Aorta (tissue), 5 donors: ENCODE measurements at regions not wholly inside any gene's neighbourhood (a gene's known extent, or its start where the extent isn't known, plus 50 kb on each side); places are given as distances from the start of the nearest gene placed in this dataset.

ENCODE experiments used
- ATAC-seq: fragments of 200-7000 bp; cut with Tn5 transposase; one replicate; pipeline ENCODE4 v1.9.1; 2022; ENCODE audit warnings: moderate library complexity; ENCODE audit not compliant: low FRiP score
- DNase-seq, 2 donors: peaks; one replicate each; pipeline ENCODE4 v3.0.0-alpha.2; 2020
- H3K27ac ChIP-seq, 2 donors: one replicate each; pipeline ENCODE4 v1.5.1; 2013; ENCODE audit warnings: low read length in 2 of 2, mild to moderate bottlenecking in 2 of 2, moderate library complexity in 2 of 2, control low read depth in 1 of 2, inconsistent platforms in 1 of 2, low read depth in 1 of 2
- H3K27me3 ChIP-seq, 2 donors: one replicate each; pipeline ENCODE4 v1.6.1; 2013; ENCODE audit warnings: control low read depth in 1 of 2, low read length in 1 of 2, mild to moderate bottlenecking in 1 of 2, moderate library complexity in 1 of 2; ENCODE audit not compliant: insufficient read depth in 2 of 2, control insufficient read depth in 1 of 2
- H3K36me3 ChIP-seq, 2 donors: one replicate each; pipeline ENCODE4 v1.6.1; 2013; ENCODE audit warnings: control low read depth in 1 of 2, low read length in 1 of 2, mild to moderate bottlenecking in 1 of 2; ENCODE audit not compliant: insufficient read depth in 2 of 2, control insufficient read depth in 1 of 2
- H3K4me1 ChIP-seq, 2 donors: one replicate each; pipeline ENCODE4 v1.6.1; 2013; ENCODE audit warnings: low read length in 2 of 2, control low read depth in 1 of 2, mild to moderate bottlenecking in 1 of 2, moderate library complexity in 1 of 2; ENCODE audit not compliant: insufficient read depth in 2 of 2, control insufficient read depth in 1 of 2
- H3K4me3 ChIP-seq, 2 donors: one replicate each; pipeline ENCODE4 v1.5.1; 2013; ENCODE audit warnings: low read length in 2 of 2, control low read depth in 1 of 2, mild to moderate bottlenecking in 1 of 2
- H3K9me3 ChIP-seq: one replicate; pipeline ENCODE4 v1.6.1; 2013; ENCODE audit warnings: mild to moderate bottlenecking, low read length; ENCODE audit not compliant: control insufficient read depth
- WGBS, 2 donors: extraction: QIAGEN DNeasy Blood & Tissue Kit; methylation state at CpG; one replicate each; pipeline ENCODE4 v1.1.7; 2013; 5-methylcytosine and 5-hydroxymethylcytosine counted together
- intact Hi-C, 2 donors: fragments of 100-400 bp; cut with DNase I; formaldehyde crosslinking; loops; one replicate each; pipeline versions ENCODE4 v1.14.2 to v1.15.0; 2022
- donor health status: healthy with polysubstance abuse.
- donor health status: Bipolar disorder and iron deficiency.
- donor health status: DM: no; HTN: no; CAD: no.
- donor health status: DM: no; HTN: no; CAD: no.
- donor health status: DM: yes; HTN: yes; CAD: no.

GRCh38 chr6:6841571-6841970 is 253.1 kb downstream of the LY86 start:
- H3K4me1 ChIP-seq: no peaks in the 10 kb centered on the region
- DNase-seq: no peak
- no peak overlapping the region for H3K27ac ChIP-seq
- H3K36me3 ChIP-seq: no peaks in the 10 kb centered on the region
- WGBS, 2 donors: 52% methylated on average over 3 of the region's 3 CpGs
- H3K27me3 ChIP-seq: no peaks in the 10 kb centered on the region
- H3K4me3 ChIP-seq: no peak overlapping the region
- peaks cover 1% of the 10 kb centered on the region for H3K9me3 ChIP-seq
- ATAC-seq: no peak
- intact Hi-C loops: no loop called here

GRCh38 chr6:6842291-6842690 is 253.8 kb downstream of the LY86 start:
- Histone ChIP-seq H3K4me1 (no peaks in the 10 kb centered on the region), H3K27ac (no peak overlapping the region), H3K36me3 (no peaks in the 10 kb centered on the region), H3K9me3 (peaks cover 1% of the 10 kb centered on the region), H3K27me3 (no peaks in the 10 kb centered on the region), H3K4me3 (no peak overlapping the region)
- no peak for ATAC-seq
- no peak for DNase-seq
- WGBS, 2 donors: 71 to 75% methylated on average over 5 of the region's 5 CpGs
- intact Hi-C loops: no loop called here

GRCh38 chr6:6843057-6843627 is 254.6 kb downstream of the LY86 start:
- intact Hi-C loops: no loop called here
- Histone ChIP-seq H3K4me3 (no peak overlapping the region), H3K27ac (no peak overlapping the region), H3K27me3 (no peaks in the 10 kb centered on the region), H3K4me1 (no peaks in the 10 kb centered on the region), H3K36me3 (no peaks in the 10 kb centered on the region), H3K9me3 (peaks cover 1% of the 10 kb centered on the region)
- WGBS, 2 donors: 67 to 74% methylated on average over 5 of the region's 5 CpGs
- ATAC-seq (no peak), DNase-seq (no peak)

- H3K9me3 ChIP-seq: peaks cover 1% of the 10 kb centered on the region
- H3K4me1 ChIP-seq: no peaks in the 10 kb centered on the region
- ATAC-seq (no peak), DNase-seq (no peak)
- H3K4me3 ChIP-seq: no peak overlapping the region
- H3K27ac ChIP-seq: no peak overlapping the region
- no peaks in the 10 kb centered on the region for H3K36me3 ChIP-seq
- H3K27me3 ChIP-seq: no peaks in the 10 kb centered on the region
- 99 to 100% methylated on average over 1 of the region's 1 CpG for WGBS, 2 donors
- intact Hi-C loops: no loop called here
Measured at GRCh38 chr6:6843777-6844176, 255.3 kb downstream of the LY86 start.

- Histone ChIP-seq H3K27ac (no peak overlapping the region), H3K9me3 (peaks cover 1% of the 10 kb centered on the region), H3K36me3 (no peaks in the 10 kb centered on the region), H3K4me3 (no peak overlapping the region), H3K4me1 (no peaks in the 10 kb centered on the region), H3K27me3 (no peaks in the 10 kb centered on the region)
- 81 to 87% methylated on average over 4 of the region's 4 CpGs for WGBS, 2 donors
- ATAC-seq: no peak
- intact Hi-C loops: no loop called here
- DNase-seq: no peak
Measured at GRCh38 chr6:6844530-6844929, 256.0 kb downstream of the LY86 start.

GRCh38 chr6:6845603-6846002 is 257.1 kb downstream of the LY86 start:
- WGBS, 2 donors: 83% methylated on average over 3 of the region's 3 CpGs
- no peak for ATAC-seq

GRCh38 chr6:6847591-6847990 is 259.1 kb downstream of the LY86 start:
- ATAC-seq (no peak), DNase-seq (no peak)
- Histone ChIP-seq H3K4me3 (no peak overlapping the region), H3K9me3 (peaks cover 1% of the 10 kb centered on the region), H3K36me3 (no peaks in the 10 kb centered on the region), H3K4me1 (no peaks in the 10 kb centered on the region), H3K27me3 (no peaks in the 10 kb centered on the region), H3K27ac (no peak overlapping the region)
- WGBS, 2 donors: 75 to 80% methylated on average over 3 of the region's 3 CpGs
- intact Hi-C loops: no loop called here

More at GRCh38 chr6:6845603-6846002, 257.1 kb downstream of the LY86 start:
- Histone ChIP-seq H3K4me3 (no peak overlapping the region), H3K27me3 (no peaks in the 10 kb centered on the region), H3K9me3 (peaks cover 1% of the 10 kb centered on the region), H3K4me1 (no peaks in the 10 kb centered on the region), H3K36me3 (no peaks in the 10 kb centered on the region), H3K27ac (no peak overlapping the region)
- intact Hi-C loops: no loop called here
- DNase-seq: no peak

- Histone ChIP-seq H3K27ac (peak overlapping the region in 1 of 2 donors; percentile 33), H3K27me3 (no peaks in the 10 kb centered on the region), H3K4me1 (no peaks in the 10 kb centered on the region), H3K36me3 (no peaks in the 10 kb centered on the region), H3K4me3 (no peak overlapping the region), H3K9me3 (peaks cover 1% of the 10 kb centered on the region)
- 51 to 52% methylated on average over 9 of the region's 9 CpGs for WGBS, 2 donors
- DNase-seq (peak in 1 of 2 donors; percentile 82), ATAC-seq (peak; percentile 88)
- intact Hi-C loops: no loop called here
Measured at GRCh38 chr6:6851059-6851948, 256.5 kb upstream of the RREB1 start.

GRCh38 chr6:6851949-6852261 is 255.9 kb upstream of the RREB1 start:
- H3K27me3 ChIP-seq: no peaks in the 10 kb centered on the region
- H3K36me3 ChIP-seq: no peaks in the 10 kb centered on the region
- H3K4me1 ChIP-seq: no peaks in the 10 kb centered on the region
- no peak overlapping the region for H3K27ac ChIP-seq
- intact Hi-C loops: no loop called here
- ATAC-seq (no peak), DNase-seq (no peak)
- no peak overlapping the region for H3K4me3 ChIP-seq
- no peaks in the 10 kb centered on the region for H3K9me3 ChIP-seq
- 81 to 88% methylated on average over 2 of the region's 2 CpGs for WGBS, 2 donors
